HepG2 (cell line): ENCODE measurements at regions not wholly inside any gene's neighbourhood (a gene's known extent, or its start where the extent isn't known, plus 50 kb on each side); places are given as distances from the start of the nearest gene placed in this dataset.

Experiments used
- ARNT2 ChIP-seq: sonication (generic); formaldehyde crosslinking; IDR thresholded peaks from 2 replicates; pipeline ENCODE4 v1.8.0; 2022; ENCODE audit warnings: mild to moderate bottlenecking, low read depth, missing genetic modification reagents, moderate library complexity
- MED1 ChIP-seq: sonication (generic); formaldehyde crosslinking; IDR thresholded peaks from 2 replicates; pipeline ENCODE4 v1.4.0; 2020; ENCODE audit warnings: missing genetic modification reagents
- MED13 ChIP-seq: sonication (generic); formaldehyde crosslinking; IDR thresholded peaks from 2 replicates; pipeline ENCODE4 v1.5.0; 2020; ENCODE audit warnings: missing genetic modification reagents
- POGZ ChIP-seq: sonication (generic); formaldehyde crosslinking; IDR thresholded peaks from 2 replicates; pipeline ENCODE4 v1.4.0; 2020; ENCODE audit warnings: mild to moderate bottlenecking, missing genetic modification reagents
- PTBP1 ChIP-seq: fragments of 200-400 bp; formaldehyde crosslinking; IDR thresholded peaks from 2 replicates; pipeline ENCODE4 v1.6.1; 2018; ENCODE audit warnings: low read length, low read depth; ENCODE audit not compliant: poor library complexity, severe bottlenecking
- SIX1 ChIP-seq: sonication (generic); formaldehyde crosslinking; IDR thresholded peaks from 2 replicates; pipeline ENCODE4 v1.4.0; 2020; ENCODE audit warnings: missing genetic modification reagents, borderline replicate concordance
- SNAI1 ChIP-seq: sonication (generic); formaldehyde crosslinking; IDR thresholded peaks from 2 replicates; pipeline ENCODE4 v1.5.0; 2020; ENCODE audit warnings: mild to moderate bottlenecking, missing genetic modification reagents, borderline replicate concordance
- SP1 ChIP-seq, 2 experiments: fragments of 450-650 bp in 1 of 2; sonication (generic) in 1 of 2; formaldehyde crosslinking in 1 of 2; IDR thresholded peaks; 2 replicates each; pipeline versions ENCODE4 v1.4.0 to v1.6.1; 2016 to 2020; ENCODE audit warnings: missing genetic modification reagents in 1 of 2
- ZBTB7A ChIP-seq: sonication (generic); formaldehyde crosslinking; IDR thresholded peaks from 2 replicates; pipeline ENCODE4 v1.8.0; 2022; ENCODE audit warnings: mild to moderate bottlenecking, missing genetic modification reagents
- ZNF430 ChIP-seq: sonication (generic); formaldehyde crosslinking; IDR thresholded peaks from 2 replicates; pipeline ENCODE4 v1.9.0; 2021; ENCODE audit warnings: mild to moderate bottlenecking, missing genetic modification reagents
- ZNF746 ChIP-seq: sonication (generic); formaldehyde crosslinking; IDR thresholded peaks from 2 replicates; pipeline ENCODE4 v1.8.0; 2022; ENCODE audit warnings: mild to moderate bottlenecking, missing genetic modification reagents
- ZNF883 ChIP-seq: sonication (generic); formaldehyde crosslinking; IDR thresholded peaks from 2 replicates; pipeline ENCODE4 v1.5.1; 2020; ENCODE audit warnings: mild to moderate bottlenecking, missing genetic modification reagents; ENCODE audit errors: not compliant biosample characterization
- TF ChIP-seq, protein P1 (sequence below): sonication (generic); formaldehyde crosslinking; conservative IDR thresholded peaks from 2 replicates; pipeline ENCODE4 v1.4.0; 2020; ENCODE audit warnings: missing genetic modification reagents
- TF ChIP-seq, protein P2 (sequence below): sonication (generic); formaldehyde crosslinking; IDR thresholded peaks from 2 replicates; pipeline ENCODE4; 2020; ENCODE audit warnings: missing genetic modification reagents, mild to moderate bottlenecking, borderline replicate concordance
- TF ChIP-seq, protein P3 (sequence below): sonication (generic); formaldehyde crosslinking; IDR thresholded peaks from 2 replicates; pipeline ENCODE4 v1.4.0; 2020; ENCODE audit warnings: missing genetic modification reagents
- TF ChIP-seq, protein P4 (sequence below): sonication (generic); formaldehyde crosslinking; IDR thresholded peaks from 2 replicates; pipeline ENCODE4 v1.4.0; 2020; ENCODE audit warnings: missing genetic modification reagents
- TF ChIP-seq, protein P5 (sequence below): sonication (generic); formaldehyde crosslinking; IDR thresholded peaks from 2 replicates; pipeline ENCODE4 v1.9.0; 2021; ENCODE audit warnings: missing genetic modification reagents, borderline replicate concordance
- TF ChIP-seq, protein P6 (sequence below): IDR thresholded peaks from 2 replicates; pipeline ENCODE4 v1.6.1; 2012; ENCODE audit warnings: inconsistent platforms
- TF ChIP-seq, protein P7 (sequence below): sonication (generic); formaldehyde crosslinking; IDR thresholded peaks from 2 replicates; pipeline ENCODE4 v1.4.0; 2020; ENCODE audit warnings: mild to moderate bottlenecking, low read depth, missing genetic modification reagents

DNA sequence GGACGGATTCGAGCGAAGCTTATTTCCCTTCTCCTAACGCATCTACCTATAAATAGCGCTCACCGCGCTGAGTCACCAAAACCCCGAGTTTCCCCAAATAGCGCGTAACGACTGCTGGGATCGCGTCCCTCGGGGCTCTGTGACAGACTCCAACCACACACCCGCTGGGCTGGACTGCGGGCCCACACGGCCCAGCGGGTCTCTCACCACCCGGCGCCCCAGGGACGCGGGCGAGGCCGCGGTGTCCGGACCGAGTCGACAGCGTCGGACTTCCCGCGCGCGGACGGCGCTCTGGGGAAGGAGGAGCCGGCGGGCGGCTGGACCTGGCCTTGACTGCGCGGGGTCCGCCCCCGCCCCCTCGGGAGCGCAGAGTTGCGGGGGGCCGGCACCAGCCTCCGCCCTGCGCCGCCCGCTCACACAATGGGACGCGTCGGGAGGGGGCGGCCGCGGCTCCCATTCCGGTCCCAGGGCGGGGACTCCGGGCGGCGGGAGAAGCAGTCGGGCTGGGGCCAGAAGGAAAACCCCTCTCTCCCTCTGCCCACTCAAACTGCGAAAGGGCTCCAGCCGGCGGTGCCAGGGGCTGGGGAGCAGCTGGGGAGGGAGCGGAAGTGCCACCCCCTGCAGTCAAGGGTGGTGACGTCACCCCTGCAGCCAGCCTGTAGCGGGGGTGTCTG lies 108.8 kb downstream of the KCNRG start (continued):
- TF ChIP-seq ARNT2 (CRISPR knock-in tag): peak; percentile 90
- TF ChIP-seq, protein P1, sequence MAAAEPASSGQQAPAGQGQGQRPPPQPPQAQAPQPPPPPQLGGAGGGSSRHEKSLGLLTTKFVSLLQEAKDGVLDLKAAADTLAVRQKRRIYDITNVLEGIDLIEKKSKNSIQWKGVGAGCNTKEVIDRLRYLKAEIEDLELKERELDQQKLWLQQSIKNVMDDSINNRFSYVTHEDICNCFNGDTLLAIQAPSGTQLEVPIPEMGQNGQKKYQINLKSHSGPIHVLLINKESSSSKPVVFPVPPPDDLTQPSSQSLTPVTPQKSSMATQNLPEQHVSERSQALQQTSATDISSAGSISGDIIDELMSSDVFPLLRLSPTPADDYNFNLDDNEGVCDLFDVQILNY (CRISPR knock-in tag): peak; percentile 36
- TF ChIP-seq ZNF883 (CRISPR knock-in tag): peak; percentile 33
- peak; percentile 76; the same call in 1 of the 2 replicates for TF ChIP-seq POGZ (CRISPR knock-in tag)
- peak; percentile 45; the same call in 1 of the 2 replicates for TF ChIP-seq ZNF746
- TF ChIP-seq, protein P2, sequence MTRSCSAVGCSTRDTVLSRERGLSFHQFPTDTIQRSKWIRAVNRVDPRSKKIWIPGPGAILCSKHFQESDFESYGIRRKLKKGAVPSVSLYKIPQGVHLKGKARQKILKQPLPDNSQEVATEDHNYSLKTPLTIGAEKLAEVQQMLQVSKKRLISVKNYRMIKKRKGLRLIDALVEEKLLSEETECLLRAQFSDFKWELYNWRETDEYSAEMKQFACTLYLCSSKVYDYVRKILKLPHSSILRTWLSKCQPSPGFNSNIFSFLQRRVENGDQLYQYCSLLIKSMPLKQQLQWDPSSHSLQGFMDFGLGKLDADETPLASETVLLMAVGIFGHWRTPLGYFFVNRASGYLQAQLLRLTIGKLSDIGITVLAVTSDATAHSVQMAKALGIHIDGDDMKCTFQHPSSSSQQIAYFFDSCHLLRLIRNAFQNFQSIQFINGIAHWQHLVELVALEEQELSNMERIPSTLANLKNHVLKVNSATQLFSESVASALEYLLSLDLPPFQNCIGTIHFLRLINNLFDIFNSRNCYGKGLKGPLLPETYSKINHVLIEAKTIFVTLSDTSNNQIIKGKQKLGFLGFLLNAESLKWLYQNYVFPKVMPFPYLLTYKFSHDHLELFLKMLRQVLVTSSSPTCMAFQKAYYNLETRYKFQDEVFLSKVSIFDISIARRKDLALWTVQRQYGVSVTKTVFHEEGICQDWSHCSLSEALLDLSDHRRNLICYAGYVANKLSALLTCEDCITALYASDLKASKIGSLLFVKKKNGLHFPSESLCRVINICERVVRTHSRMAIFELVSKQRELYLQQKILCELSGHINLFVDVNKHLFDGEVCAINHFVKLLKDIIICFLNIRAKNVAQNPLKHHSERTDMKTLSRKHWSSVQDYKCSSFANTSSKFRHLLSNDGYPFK (CRISPR knock-in tag): peak; percentile 9; the same call in 1 of the 2 replicates
- peak; percentile 60 for TF ChIP-seq MED1 (CRISPR knock-in tag)
- TF ChIP-seq SNAI1 (CRISPR knock-in tag): peak; percentile 73; the same call in 1 of the 2 replicates
- TF ChIP-seq, protein P3, sequence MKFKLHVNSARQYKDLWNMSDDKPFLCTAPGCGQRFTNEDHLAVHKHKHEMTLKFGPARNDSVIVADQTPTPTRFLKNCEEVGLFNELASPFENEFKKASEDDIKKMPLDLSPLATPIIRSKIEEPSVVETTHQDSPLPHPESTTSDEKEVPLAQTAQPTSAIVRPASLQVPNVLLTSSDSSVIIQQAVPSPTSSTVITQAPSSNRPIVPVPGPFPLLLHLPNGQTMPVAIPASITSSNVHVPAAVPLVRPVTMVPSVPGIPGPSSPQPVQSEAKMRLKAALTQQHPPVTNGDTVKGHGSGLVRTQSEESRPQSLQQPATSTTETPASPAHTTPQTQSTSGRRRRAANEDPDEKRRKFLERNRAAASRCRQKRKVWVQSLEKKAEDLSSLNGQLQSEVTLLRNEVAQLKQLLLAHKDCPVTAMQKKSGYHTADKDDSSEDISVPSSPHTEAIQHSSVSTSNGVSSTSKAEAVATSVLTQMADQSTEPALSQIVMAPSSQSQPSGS (CRISPR knock-in tag): peak; percentile 93; the same call in 1 of the 2 replicates
- TF ChIP-seq, protein P4, sequence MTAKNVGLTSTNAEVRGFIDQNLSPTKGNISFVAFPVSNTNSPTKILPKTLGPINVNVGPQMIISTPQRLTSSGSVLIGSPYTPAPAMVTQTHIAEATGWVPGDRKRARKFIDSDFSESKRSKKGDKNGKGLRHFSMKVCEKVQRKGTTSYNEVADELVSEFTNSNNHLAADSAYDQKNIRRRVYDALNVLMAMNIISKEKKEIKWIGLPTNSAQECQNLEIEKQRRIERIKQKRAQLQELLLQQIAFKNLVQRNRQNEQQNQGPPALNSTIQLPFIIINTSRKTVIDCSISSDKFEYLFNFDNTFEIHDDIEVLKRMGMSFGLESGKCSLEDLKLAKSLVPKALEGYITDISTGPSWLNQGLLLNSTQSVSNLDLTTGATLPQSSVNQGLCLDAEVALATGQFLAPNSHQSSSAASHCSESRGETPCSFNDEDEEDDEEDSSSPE (CRISPR knock-in tag): peak; percentile 94
- TF ChIP-seq ZBTB7A: peak; percentile 72
- TF ChIP-seq, protein P5, sequence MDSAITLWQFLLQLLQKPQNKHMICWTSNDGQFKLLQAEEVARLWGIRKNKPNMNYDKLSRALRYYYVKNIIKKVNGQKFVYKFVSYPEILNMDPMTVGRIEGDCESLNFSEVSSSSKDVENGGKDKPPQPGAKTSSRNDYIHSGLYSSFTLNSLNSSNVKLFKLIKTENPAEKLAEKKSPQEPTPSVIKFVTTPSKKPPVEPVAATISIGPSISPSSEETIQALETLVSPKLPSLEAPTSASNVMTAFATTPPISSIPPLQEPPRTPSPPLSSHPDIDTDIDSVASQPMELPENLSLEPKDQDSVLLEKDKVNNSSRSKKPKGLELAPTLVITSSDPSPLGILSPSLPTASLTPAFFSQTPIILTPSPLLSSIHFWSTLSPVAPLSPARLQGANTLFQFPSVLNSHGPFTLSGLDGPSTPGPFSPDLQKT (CRISPR knock-in tag): no peak
- TF ChIP-seq SIX1 (CRISPR knock-in tag): no peak
- TF ChIP-seq, protein P6, sequence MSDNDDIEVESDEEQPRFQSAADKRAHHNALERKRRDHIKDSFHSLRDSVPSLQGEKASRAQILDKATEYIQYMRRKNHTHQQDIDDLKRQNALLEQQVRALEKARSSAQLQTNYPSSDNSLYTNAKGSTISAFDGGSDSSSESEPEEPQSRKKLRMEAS: peak; percentile 65
- peak; percentile 53; the same call in 1 of the 2 replicates for TF ChIP-seq ZNF430
- TF ChIP-seq PTBP1: peak; percentile 68
- TF ChIP-seq, protein P7, sequence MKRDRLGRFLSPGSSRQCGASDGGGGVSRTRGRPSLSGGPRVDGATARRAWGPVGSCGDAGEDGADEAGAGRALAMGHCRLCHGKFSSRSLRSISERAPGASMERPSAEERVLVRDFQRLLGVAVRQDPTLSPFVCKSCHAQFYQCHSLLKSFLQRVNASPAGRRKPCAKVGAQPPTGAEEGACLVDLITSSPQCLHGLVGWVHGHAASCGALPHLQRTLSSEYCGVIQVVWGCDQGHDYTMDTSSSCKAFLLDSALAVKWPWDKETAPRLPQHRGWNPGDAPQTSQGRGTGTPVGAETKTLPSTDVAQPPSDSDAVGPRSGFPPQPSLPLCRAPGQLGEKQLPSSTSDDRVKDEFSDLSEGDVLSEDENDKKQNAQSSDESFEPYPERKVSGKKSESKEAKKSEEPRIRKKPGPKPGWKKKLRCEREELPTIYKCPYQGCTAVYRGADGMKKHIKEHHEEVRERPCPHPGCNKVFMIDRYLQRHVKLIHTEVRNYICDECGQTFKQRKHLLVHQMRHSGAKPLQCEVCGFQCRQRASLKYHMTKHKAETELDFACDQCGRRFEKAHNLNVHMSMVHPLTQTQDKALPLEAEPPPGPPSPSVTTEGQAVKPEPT: no peak
- no peak for TF ChIP-seq SP1 (IDR thresholded peaks at IDR 0.05)
- peak; percentile 27 for TF ChIP-seq SP1 (CRISPR knock-in tag; IDR thresholded peaks at IDR 0.05)
- 0 out of 2 replicates have a peak, but pooled peaks have one; percentile 60 for TF ChIP-seq MED13 (CRISPR knock-in tag)
